SIG-M5 (cell line): ENCODE measurements at regions not wholly inside any gene's neighbourhood (a gene's known extent, or its start where the extent isn't known, plus 50 kb on each side); places are given as distances from the start of the nearest gene placed in this dataset.
"Not testable (repeated sequence)": the region's sequence is repeated elsewhere in the genome, so short reads cannot be mapped to it uniquely, and the experiment has no call there.

Source experiments
- DNase-seq: peaks from one replicate; lab custom pipeline; 2025; lab: John Stamatoyannopoulos, UW

- DNase-seq, result peak; percentile 84
These were observed 52.7 kb upstream of the PLA2G4A start for GRCh38 chr1:186775881-186776560.

- DNase-seq, result no peak
These were observed 53.7 kb upstream of the PLA2G4A start for GRCh38 chr1:186775036-186775435.

- no peak for DNase-seq
These were observed 56.5 kb upstream of the PLA2G4A start for GRCh38 chr1:186772228-186772627.

- DNase-seq, result no peak
These were observed 58.3 kb upstream of the PLA2G4A start for GRCh38 chr1:186770421-186770820.

- DNase-seq, result no peak
These were observed 59.8 kb upstream of the PLA2G4A start for GRCh38 chr1:186768906-186769305.

GRCh38 chr1:186765446-186765845 is 63.3 kb upstream of the PLA2G4A start:
- no peak for DNase-seq

GRCh38 chr1:186763107-186763506 is 65.6 kb upstream of the PLA2G4A start:
- no peak for DNase-seq

GRCh38 chr1:186762653-186763052 is 66.1 kb upstream of the PLA2G4A start:
- no peak for DNase-seq

- no peak for DNase-seq
These were observed 67.4 kb upstream of the PLA2G4A start for GRCh38 chr1:186761358-186761757.

GRCh38 chr1:186760446-186760845 is 68.3 kb upstream of the PLA2G4A start:
- no peak for DNase-seq

- DNase-seq, result not testable (repeated sequence)
These were observed 69.7 kb upstream of the PLA2G4A start for GRCh38 chr1:186758896-186759606.

- DNase-seq, result no peak
These were observed 70.9 kb upstream of the PLA2G4A start for GRCh38 chr1:186757851-186758250.

GRCh38 chr1:186754542-186755145 is 74.1 kb upstream of the PLA2G4A start:
- DNase-seq, result no peak

- no peak for DNase-seq
These were observed 73.0 kb upstream of the PTGS2 start for GRCh38 chr1:186753241-186753640.

- DNase-seq, result no peak
These were observed 70.0 kb upstream of the PTGS2 start for GRCh38 chr1:186750257-186750656.

GRCh38 chr1:186749820-186750219 is 69.6 kb upstream of the PTGS2 start:
- no peak for DNase-seq

- no peak for DNase-seq
These were observed 67.4 kb upstream of the PTGS2 start for GRCh38 chr1:186747661-186748060.

GRCh38 chr1:186745531-186746146 is 65.4 kb upstream of the PTGS2 start:
- DNase-seq, result no peak

- DNase-seq, result no peak
These were observed 61.4 kb upstream of the PTGS2 start for GRCh38 chr1:186741640-186742039.

- no peak for DNase-seq
These were observed 60.1 kb upstream of the PTGS2 start for GRCh38 chr1:186740324-186740723.

GRCh38 chr1:186739515-186739914 is 59.3 kb upstream of the PTGS2 start:
- no peak for DNase-seq

GRCh38 chr1:186738926-186739325 is 58.7 kb upstream of the PTGS2 start:
- peak; percentile 64 for DNase-seq
